MV-4-11 (cell line): ENCODE measurements at regions not wholly inside any gene's neighbourhood (a gene's known extent, or its start where the extent isn't known, plus 50 kb on each side); places are given as distances from the start of the nearest gene placed in this dataset.
"Not testable (repeated sequence)": the region's sequence is repeated elsewhere in the genome, so short reads cannot be mapped to it uniquely, and the experiment has no call there.

Source experiments
- DNase-seq: peaks from one replicate; lab custom pipeline; 2025; lab: John Stamatoyannopoulos, UW

- no peak for DNase-seq
Measured at GRCh38 chr11:122604621-122605020, 50.9 kb upstream of the UBASH3B start.

- DNase-seq, result no peak
Measured at GRCh38 chr11:122601141-122602125, 54.1 kb upstream of the UBASH3B start.

GRCh38 chr11:122600290-122600689, 55.2 kb upstream of the UBASH3B start:
- no peak for DNase-seq

GRCh38 chr11:122599434-122599833, 56.1 kb upstream of the UBASH3B start:
- DNase-seq, result no peak

GRCh38 chr11:122598971-122599370, 56.6 kb upstream of the UBASH3B start:
- no peak for DNase-seq

- DNase-seq, result peak; percentile 20
Measured at GRCh38 chr11:122597511-122597910, 58.0 kb upstream of the UBASH3B start.

- no peak for DNase-seq
Measured at GRCh38 chr11:122594986-122595645, 60.4 kb upstream of the UBASH3B start.

- no peak for DNase-seq
Measured at GRCh38 chr11:122593473-122594420, 61.8 kb upstream of the UBASH3B start.

GRCh38 chr11:122592641-122593040, 62.9 kb upstream of the UBASH3B start:
- no peak for DNase-seq

GRCh38 chr11:122584670-122585069, 70.9 kb upstream of the UBASH3B start:
- DNase-seq, result no peak

GRCh38 chr11:122580071-122580470, 75.5 kb upstream of the UBASH3B start:
- DNase-seq, result not testable (repeated sequence)

- DNase-seq, result no peak
Measured at GRCh38 chr11:122578171-122578825, 77.2 kb upstream of the UBASH3B start.

- DNase-seq, result no peak
Measured at GRCh38 chr11:122572592-122572991, 82.9 kb upstream of the UBASH3B start.

GRCh38 chr11:122563761-122564160, 91.8 kb upstream of the UBASH3B start:
- DNase-seq, result no peak

- no peak for DNase-seq
Measured at GRCh38 chr11:122559734-122560382, 95.7 kb upstream of the UBASH3B start.

- DNase-seq, result not testable (repeated sequence)
Measured at GRCh38 chr11:122559218-122559617, 96.3 kb upstream of the UBASH3B start.

GRCh38 chr11:122557163-122557562, 98.4 kb upstream of the UBASH3B start:
- DNase-seq, result not testable (repeated sequence)

- no peak for DNase-seq
Measured at GRCh38 chr11:122556605-122557004, 98.9 kb upstream of the UBASH3B start.

GRCh38 chr11:122538060-122538459, 117.5 kb upstream of the UBASH3B start:
- DNase-seq, result no peak

- no peak for DNase-seq
Measured at GRCh38 chr11:122524898-122525297, 130.6 kb upstream of the UBASH3B start.
